Skin of body (tissue), 1 donor: ENCODE measurements at regions not wholly inside any gene's neighbourhood (a gene's known extent, or its start where the extent isn't known, plus 50 kb on each side); places are given as distances from the start of the nearest gene placed in this dataset.
A peak's percentile ranks its signal among the peaks of the same experiment; 100 is the strongest.

Experiments used
- DNase-seq: peaks from one replicate; lab custom pipeline; 2025; lab: John Stamatoyannopoulos, UW

DNA sequence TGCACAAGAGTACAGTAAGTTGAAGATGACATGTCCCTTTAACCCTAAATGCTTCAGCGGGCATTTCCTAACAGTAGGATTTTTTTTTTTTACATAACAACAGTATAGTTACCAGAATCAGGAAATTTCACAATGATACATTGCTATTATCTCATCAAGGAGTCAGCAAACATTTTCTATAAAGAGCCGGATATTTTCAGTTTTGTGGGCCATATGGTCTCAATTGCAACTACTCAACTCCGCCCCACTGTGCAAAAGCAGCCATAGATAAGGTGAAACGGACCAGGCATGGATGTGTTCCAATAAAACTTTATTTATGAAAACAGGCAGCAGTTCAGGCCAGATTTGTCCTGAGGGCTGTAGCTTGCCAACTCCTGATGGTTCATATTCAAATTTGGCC lies 130.6 kb downstream of the SMAD6 start:
- DNase-seq: peak; percentile 71

DNA sequence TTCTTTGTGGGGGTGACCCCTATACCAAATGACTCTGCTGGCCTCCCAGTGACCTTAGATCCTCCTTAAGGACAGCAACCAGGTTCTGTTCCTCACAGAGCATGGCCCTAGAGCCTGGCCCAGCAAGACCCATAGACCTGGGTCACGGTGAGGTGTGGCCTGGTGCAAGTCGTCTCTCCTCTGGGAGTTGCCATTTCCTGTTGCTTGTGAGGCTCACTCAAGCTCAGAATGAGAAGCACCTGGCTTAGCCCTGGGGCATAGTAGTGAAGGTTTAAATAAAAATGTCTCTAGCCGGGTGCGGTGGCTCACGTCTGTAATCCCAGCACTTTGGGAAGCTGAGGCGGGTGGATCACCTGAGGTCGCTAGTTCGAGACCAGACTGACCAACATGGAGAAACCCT lies 131.3 kb downstream of the SMAD6 start:
- no peak for DNase-seq

DNA sequence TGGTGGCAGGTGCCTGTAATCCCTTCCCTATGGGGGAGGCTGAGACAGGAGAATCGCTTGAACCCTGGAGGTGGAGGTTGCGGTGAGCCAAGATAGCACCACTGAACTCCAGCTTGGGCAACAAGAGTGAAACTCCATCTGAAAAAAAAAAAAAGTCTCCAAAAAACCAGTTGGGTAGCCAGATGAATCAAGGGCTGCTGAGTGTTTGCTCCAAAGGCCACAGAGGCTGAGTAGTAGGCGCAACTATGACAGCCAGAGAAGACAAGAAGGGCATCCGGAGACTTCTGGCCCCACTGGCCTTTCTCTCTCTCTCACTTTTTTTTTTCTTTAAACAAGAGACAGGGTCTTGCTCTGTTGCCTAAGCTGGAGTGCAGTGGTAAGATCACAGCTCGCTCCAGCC lies 131.8 kb downstream of the SMAD6 start:
- no peak for DNase-seq

- no peak for DNase-seq
Observed at GRCh38 chr15:66834881-66835878, 133.1 kb downstream of the SMAD6 start.

DNA sequence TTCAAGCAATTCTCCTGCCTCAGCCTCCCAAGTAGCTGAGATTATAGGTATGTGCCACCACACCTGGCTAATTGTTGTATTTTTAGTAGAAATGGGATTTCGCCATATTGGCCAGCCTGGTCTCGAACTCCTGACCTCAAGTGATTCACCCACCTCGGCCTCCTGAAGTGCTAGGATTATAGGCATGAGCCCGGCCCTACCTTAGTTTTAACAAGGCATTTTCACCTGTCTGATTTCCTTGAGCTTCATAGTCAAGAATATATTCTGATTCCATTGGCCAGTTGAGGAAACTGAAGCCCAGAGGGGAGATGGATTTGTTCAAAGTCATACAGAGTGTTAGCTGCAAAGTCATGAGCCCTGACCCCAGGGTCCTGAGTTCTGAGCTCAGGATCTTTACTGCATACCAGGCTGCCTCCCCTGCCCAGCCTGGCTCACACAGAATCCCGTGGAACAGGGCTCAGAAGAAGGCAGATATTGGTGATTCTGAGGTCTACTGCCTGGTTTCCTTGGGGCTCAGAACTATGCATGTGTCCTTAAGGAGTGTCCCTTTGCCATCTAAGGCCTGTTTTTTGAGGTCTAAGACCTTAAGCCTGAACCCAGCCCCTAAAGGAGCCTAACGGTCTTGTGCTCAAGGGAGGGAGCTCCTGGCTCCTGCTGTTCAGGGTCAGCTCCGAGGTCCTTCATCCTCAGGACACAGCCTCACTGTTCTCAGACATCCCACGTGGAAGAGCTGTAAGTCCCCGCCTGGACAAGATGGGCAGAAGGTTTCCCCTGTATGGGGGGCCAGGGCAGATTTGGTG lies 134.4 kb downstream of the SMAD6 start:
- no peak for DNase-seq

- no peak for DNase-seq
Observed at GRCh38 chr15:66838202-66838601, 136.2 kb downstream of the SMAD6 start.

DNA sequence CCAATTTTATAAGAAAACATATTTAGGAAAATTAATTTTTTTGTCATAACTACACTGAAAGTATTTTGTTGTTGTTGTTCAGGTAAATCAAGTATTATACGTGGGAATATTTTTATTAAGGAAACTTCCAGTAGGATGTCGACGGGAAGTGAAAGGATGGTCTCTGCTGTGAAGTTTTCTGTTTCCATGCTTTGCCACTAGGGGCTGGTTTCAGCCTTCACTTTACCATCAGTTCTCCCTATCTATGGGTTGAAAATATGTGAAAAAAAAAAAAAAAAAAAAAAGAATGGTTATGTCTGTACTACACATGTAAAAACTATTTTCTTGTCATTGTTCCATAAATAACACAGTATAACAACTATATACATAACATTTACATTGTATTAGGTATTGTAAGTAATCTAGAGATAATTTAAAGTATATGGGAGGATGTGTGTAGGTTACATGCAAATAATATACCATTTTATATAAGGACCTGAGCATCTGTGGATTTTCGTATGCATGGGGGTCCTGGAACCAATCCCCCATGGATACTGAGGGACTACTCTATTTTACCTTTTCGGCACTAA lies 136.7 kb downstream of the SMAD6 start:
- peak; percentile 41 for DNase-seq

DNA sequence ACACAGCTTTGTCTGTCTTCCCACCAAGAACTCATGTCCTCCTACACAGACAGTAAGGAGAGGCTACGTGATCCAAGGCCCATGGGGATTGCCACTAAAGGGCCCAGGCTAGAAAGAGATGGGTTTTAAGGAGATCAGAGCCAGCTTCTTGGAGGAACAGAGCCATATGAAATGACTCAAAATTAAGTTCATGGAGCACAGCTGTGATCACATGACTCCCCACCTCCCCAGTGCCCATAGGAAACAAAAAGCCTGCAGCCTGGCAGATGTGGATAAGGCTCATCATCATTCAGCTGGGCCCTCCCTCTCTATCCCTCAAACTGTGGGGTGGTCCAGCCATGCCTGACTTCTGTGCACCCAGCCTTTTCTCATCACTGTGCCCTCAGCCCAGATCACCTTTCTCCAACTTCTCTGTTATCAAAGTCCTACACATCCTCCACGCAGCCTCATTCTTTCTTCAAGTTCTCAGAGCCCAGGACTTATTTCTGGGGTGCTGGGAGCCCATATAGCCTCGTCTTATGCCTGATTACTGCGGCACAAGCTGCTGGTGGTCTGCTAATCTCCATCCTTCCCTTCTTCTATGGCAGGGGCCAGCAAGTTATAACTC lies 137.6 kb downstream of the SMAD6 start:
- DNase-seq: no peak

DNA sequence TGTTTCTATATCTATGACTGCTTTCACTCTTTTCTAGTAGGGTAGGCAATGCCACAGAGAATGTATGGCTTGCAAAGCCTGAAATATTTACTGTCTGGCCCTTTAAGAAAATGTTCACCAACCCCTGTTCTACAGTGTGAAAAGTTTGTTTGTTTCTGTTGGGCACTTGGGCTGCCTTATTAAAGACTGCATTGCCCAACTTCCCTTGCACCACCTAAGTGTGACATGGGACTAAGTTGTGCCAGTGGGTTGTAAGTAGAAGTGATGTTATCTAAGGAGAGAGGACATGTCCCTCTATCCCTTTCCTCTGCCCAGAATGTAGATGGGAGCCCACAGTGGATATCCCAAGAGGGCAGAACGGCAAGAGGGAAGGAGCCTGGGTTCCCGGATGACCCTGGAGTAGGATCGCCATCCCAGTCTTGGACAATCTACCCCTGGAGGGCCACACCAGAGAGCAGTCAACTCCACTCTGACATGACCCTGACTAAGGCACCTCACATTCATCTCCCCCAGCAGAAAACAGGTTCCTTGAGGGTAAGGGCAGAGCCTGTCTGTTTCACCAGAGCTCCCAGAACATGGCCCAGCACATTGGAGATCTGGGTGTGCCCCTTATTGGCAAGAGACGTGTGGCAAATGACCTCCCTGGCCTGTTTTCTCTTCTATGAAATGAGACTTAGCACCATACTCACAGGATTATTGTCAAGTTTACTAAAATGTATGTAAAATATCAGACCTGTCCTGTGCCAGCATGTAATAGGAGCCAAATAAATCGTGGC lies 138.8 kb downstream of the SMAD6 start:
- DNase-seq: no peak

- DNase-seq: peak; percentile 54
Observed at GRCh38 chr15:66841953-66842681, 140.1 kb downstream of the SMAD6 start.

GRCh38 chr15:66842710-66843441 lies 140.8 kb downstream of the SMAD6 start:
- DNase-seq: peak; percentile 53

- no peak for DNase-seq
Observed at GRCh38 chr15:66843581-66843980, 141.5 kb downstream of the SMAD6 start.

GRCh38 chr15:66844041-66844746 lies 142.2 kb downstream of the SMAD6 start:
- DNase-seq: no peak

DNA sequence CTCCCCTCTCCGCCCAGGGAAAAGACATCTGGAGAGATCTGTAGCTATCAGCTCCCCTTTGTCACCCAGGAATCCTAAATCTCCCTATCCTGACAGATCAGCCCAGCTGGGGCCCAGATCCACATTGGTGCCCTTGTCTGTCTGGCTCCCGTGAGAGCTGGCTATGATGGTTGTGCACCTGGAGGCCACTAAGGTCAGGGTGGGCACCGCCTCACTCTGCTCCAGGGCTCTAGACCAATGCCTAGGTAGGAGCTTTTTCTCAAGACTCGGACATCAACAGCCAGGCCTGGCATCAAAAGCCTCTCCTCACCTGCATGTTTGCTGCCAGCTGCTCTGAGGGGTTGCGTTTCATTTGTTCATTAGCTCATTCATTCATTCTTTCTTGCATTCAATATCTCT lies 142.7 kb downstream of the SMAD6 start:
- no peak for DNase-seq

GRCh38 chr15:66845266-66845785 lies 143.3 kb downstream of the SMAD6 start:
- no peak for DNase-seq

DNA sequence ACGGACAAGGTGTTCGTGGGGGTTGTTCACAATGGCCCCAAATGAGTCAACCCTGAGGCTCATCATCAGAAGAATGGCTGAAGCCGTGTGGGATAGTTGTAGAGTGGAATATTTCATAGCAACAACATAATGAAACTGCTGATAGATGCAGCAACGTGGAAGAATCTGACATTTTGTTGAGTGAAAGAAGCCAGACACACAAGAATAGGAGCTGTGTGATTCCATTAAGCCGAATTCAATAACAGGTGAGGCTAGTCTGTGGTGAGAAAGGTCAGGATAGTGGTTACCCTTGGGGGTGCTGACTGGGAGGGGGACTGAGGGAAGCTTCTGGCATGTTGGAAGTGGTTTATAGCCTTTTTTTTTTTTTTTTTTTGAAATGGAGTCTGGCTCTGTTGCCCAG lies 144.0 kb downstream of the SMAD6 start:
- no peak for DNase-seq

GRCh38 chr15:66846811-66847210 lies 144.8 kb downstream of the SMAD6 start:
- DNase-seq: no peak

DNA sequence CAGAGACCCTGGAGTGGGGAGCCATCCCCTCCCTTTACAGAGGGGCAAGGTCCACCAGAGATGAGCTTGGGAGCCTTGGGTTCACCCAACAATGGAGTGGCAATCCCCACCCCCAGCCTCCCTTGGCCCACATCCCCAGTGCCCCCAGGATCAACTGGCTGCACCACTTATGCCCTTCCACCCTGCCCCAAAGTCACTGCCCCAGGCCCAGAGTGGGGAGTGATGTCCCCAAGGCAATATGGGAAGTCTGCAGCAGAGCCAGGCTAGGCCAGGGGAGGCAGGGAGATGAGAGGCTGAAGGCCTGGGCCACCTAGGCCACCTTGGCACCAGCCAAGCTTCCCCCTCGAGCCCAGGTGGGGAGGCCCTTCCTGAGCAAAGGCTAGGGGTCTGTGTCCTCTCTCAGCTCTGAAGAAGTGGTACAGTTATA lies 145.5 kb downstream of the SMAD6 start:
- DNase-seq: no peak

DNA sequence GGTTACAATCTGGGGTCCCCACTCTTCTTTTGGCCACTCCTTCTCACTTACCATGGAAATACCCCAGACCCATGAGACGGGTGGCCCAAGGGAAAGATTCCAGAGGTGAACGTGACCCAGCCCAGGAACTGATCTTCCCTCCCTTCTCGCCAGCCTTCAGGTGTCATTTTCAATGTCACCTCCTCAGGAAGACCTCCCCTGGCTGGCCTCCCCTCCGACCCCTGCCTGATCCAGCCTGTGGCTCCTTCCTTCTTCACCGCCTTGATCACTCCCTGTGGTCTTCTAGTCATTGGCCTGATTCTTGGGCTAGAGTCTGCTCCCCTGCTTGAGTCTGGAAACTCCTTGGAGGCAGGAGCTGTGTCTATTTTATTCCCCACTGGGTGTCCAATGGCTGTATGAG lies 146.1 kb downstream of the SMAD6 start:
- no peak for DNase-seq
